Left lung (tissue), 4 donors: ENCODE measurements at regions not wholly inside any gene's neighbourhood (a gene's known extent, or its start where the extent isn't known, plus 50 kb on each side); places are given as distances from the start of the nearest gene placed in this dataset.

Experiments
- ATAC-seq: fragments of 200-7000 bp; cut with Tn5 transposase; one replicate; pipeline ENCODE4 v1.9.1; 2020; ENCODE audit warnings: moderate library complexity
- DNase-seq, 4 donors: peaks; one replicate each; pipeline ENCODE4 v3.0.0-alpha.2; 2013 to 2020
- H3K27ac ChIP-seq, 2 donors: fragments of 200-600 bp; sonication (generic) in 1 of 2; one replicate each; pipeline versions ENCODE4 v1.5.0 to v1.8.0; 2020 to 2021
- H3K27me3 ChIP-seq, 2 donors: fragments of 200-600 bp; sonication (generic) in 1 of 2; one replicate each; pipeline versions ENCODE4 v1.5.0 to v1.8.0; 2020 to 2021
- H3K36me3 ChIP-seq, 2 donors: fragments of 200-600 bp; sonication (generic) in 1 of 2; one replicate each; pipeline versions ENCODE4 v1.5.0 to v1.8.0; 2020 to 2021
- H3K4me1 ChIP-seq, 2 donors: fragments of 200-600 bp; one replicate each; pipeline ENCODE4 v1.8.0; 2021
- H3K4me3 ChIP-seq, 2 donors: fragments of 200-600 bp; sonication (generic) in 1 of 2; one replicate each; pipeline versions ENCODE4 v1.5.0 to v1.8.0; 2020 to 2021; ENCODE audit warnings: mild to moderate bottlenecking in 1 of 2
- H3K9me3 ChIP-seq, 2 donors: fragments of 200-600 bp; sonication (generic) in 1 of 2; one replicate each; pipeline versions ENCODE4 v1.5.0 to v1.8.0; 2020 to 2021
- CTCF ChIP-seq, 2 donors: fragments of 200-600 bp; sonication (generic) in 1 of 2; IDR thresholded peaks; one replicate each; pipeline versions ENCODE4 v1.5.0 to v1.8.0; 2021; ENCODE audit warnings: antibody characterized with exemption in 2 of 2
- intact Hi-C, 2 donors: fragments of 100-400 bp; cut with DNase I; formaldehyde crosslinking; loops; one replicate each; pipeline versions ENCODE4 v1.11.2 to v1.14.2; 2022
- donor health status: DM: no; HTN: yes; CAD: no.
- donor health status: DM: no; HTN: no; CAD: no.

GRCh38 chr5:54668096-54668495 is 150.5 kb downstream of the SNX18 start:
- Histone ChIP-seq H3K4me3 (no peak overlapping the region), H3K9me3 (peaks cover 0 to 9% of the 10 kb centered on the region in 2 donors), H3K36me3 (no peaks in the 10 kb centered on the region), H3K4me1 (peaks cover 18 to 54% of the 10 kb centered on the region in 2 donors), H3K27ac (no peak overlapping the region), H3K27me3 (no peaks in the 10 kb centered on the region)
- ATAC-seq: no peak
- intact Hi-C loops: no loop called here
- no peak for DNase-seq
- no peak for TF ChIP-seq CTCF (IDR thresholded peaks at IDR 0.05)

- DNase-seq (no peak), ATAC-seq (no peak)
- peaks cover 0 to 9% of the 10 kb centered on the region in 2 donors for H3K9me3 ChIP-seq
- no peak for TF ChIP-seq CTCF (IDR thresholded peaks at IDR 0.05)
- H3K4me3 ChIP-seq: no peak overlapping the region
- intact Hi-C loops: no loop called here
- H3K27ac ChIP-seq: no peak overlapping the region
- H3K27me3 ChIP-seq: no peaks in the 10 kb centered on the region
- no peaks in the 10 kb centered on the region for H3K36me3 ChIP-seq
- H3K4me1 ChIP-seq: peaks cover 17 to 45% of the 10 kb centered on the region in 2 donors
These were observed 149.6 kb downstream of the SNX18 start for GRCh38 chr5:54667136-54667535.

GRCh38 chr5:54663866-54664265 is 146.3 kb downstream of the SNX18 start:
- H3K9me3 ChIP-seq: peaks cover 0 to 9% of the 10 kb centered on the region in 2 donors
- intact Hi-C loops: no loop called here
- no peak overlapping the region for H3K4me3 ChIP-seq
- H3K27me3 ChIP-seq: no peaks in the 10 kb centered on the region
- no peaks in the 10 kb centered on the region for H3K36me3 ChIP-seq
- peaks cover 0 to 13% of the 10 kb centered on the region in 2 donors for H3K4me1 ChIP-seq
- TF ChIP-seq CTCF (IDR thresholded peaks at IDR 0.05): no peak
- DNase-seq (peak in 1 of 4 donors; percentile 46), ATAC-seq (peak; percentile 67)
- no peak overlapping the region for H3K27ac ChIP-seq

- TF ChIP-seq CTCF (IDR thresholded peaks at IDR 0.05): no peak
These were observed 143.6 kb downstream of the SNX18 start for GRCh38 chr5:54661111-54661510.

GRCh38 chr5:54659700-54660131 is 142.2 kb downstream of the SNX18 start:
- DNase-seq: no peak
- peak; percentile 84 for ATAC-seq
- H3K27ac ChIP-seq: no peak overlapping the region
- H3K4me3 ChIP-seq: no peak overlapping the region
- no peaks in the 10 kb centered on the region for H3K9me3 ChIP-seq
- intact Hi-C loops: no loop called here
- H3K36me3 ChIP-seq: no peaks in the 10 kb centered on the region
- no peak for TF ChIP-seq CTCF (IDR thresholded peaks at IDR 0.05)
- peaks cover 0 to 35% of the 10 kb centered on the region in 2 donors for H3K4me1 ChIP-seq
- no peaks in the 10 kb centered on the region for H3K27me3 ChIP-seq

More at GRCh38 chr5:54661111-54661510, 143.6 kb downstream of the SNX18 start:
- Histone ChIP-seq H3K9me3 (no peaks in the 10 kb centered on the region), H3K27ac (no peak overlapping the region), H3K27me3 (no peaks in the 10 kb centered on the region), H3K4me1 (peaks cover 0 to 24% of the 10 kb centered on the region in 2 donors), H3K36me3 (no peaks in the 10 kb centered on the region), H3K4me3 (no peak overlapping the region)
- intact Hi-C loops: no loop called here
- DNase-seq (no peak), ATAC-seq (no peak)
